ENCODE measurements at regions not wholly inside any gene's neighbourhood (a gene's known extent, or its start where the extent isn't known, plus 50 kb on each side); places are given as distances from the start of the nearest gene placed in this dataset.

DNA sequence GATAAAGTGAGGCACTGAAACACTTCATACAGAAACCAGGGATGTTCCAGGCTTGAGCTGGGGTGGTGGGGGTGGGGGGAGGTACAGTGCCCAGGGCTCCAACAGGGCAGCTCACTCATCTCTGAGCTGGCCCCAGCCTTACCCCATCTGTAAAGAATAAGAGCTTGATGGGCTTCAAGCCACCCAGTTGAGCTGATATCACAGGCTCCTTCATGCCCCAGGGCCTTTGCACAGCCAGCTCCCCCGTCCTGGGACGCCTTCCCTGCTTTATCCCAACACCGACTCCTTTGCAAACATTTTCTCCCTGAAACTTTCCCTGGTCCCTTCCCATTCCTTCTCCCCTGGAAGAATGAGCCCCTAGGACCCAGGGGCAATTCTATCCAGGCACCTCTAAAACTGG lies 261.7 kb downstream of the PARN start:
- TF ChIP-seq, protein P1, sequence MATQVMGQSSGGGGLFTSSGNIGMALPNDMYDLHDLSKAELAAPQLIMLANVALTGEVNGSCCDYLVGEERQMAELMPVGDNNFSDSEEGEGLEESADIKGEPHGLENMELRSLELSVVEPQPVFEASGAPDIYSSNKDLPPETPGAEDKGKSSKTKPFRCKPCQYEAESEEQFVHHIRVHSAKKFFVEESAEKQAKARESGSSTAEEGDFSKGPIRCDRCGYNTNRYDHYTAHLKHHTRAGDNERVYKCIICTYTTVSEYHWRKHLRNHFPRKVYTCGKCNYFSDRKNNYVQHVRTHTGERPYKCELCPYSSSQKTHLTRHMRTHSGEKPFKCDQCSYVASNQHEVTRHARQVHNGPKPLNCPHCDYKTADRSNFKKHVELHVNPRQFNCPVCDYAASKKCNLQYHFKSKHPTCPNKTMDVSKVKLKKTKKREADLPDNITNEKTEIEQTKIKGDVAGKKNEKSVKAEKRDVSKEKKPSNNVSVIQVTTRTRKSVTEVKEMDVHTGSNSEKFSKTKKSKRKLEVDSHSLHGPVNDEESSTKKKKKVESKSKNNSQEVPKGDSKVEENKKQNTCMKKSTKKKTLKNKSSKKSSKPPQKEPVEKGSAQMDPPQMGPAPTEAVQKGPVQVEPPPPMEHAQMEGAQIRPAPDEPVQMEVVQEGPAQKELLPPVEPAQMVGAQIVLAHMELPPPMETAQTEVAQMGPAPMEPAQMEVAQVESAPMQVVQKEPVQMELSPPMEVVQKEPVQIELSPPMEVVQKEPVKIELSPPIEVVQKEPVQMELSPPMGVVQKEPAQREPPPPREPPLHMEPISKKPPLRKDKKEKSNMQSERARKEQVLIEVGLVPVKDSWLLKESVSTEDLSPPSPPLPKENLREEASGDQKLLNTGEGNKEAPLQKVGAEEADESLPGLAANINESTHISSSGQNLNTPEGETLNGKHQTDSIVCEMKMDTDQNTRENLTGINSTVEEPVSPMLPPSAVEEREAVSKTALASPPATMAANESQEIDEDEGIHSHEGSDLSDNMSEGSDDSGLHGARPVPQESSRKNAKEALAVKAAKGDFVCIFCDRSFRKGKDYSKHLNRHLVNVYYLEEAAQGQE (IDR thresholded peaks at IDR 0.05; ENCODE audit: insufficient replicate concordance, low read depth): no peak
- TF ChIP-seq, protein P2, sequence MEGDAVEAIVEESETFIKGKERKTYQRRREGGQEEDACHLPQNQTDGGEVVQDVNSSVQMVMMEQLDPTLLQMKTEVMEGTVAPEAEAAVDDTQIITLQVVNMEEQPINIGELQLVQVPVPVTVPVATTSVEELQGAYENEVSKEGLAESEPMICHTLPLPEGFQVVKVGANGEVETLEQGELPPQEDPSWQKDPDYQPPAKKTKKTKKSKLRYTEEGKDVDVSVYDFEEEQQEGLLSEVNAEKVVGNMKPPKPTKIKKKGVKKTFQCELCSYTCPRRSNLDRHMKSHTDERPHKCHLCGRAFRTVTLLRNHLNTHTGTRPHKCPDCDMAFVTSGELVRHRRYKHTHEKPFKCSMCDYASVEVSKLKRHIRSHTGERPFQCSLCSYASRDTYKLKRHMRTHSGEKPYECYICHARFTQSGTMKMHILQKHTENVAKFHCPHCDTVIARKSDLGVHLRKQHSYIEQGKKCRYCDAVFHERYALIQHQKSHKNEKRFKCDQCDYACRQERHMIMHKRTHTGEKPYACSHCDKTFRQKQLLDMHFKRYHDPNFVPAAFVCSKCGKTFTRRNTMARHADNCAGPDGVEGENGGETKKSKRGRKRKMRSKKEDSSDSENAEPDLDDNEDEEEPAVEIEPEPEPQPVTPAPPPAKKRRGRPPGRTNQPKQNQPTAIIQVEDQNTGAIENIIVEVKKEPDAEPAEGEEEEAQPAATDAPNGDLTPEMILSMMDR (IDR thresholded peaks at IDR 0.05; ENCODE audit: insufficient read depth, low read length): no peak
- TF ChIP-seq POLR2AphosphoS5 (IDR thresholded peaks at IDR 0.05; ENCODE audit: low read depth): no peak
- no peak for TF ChIP-seq GABPA (IDR thresholded peaks at IDR 0.05; ENCODE audit: low read depth)
